Central memory CD8-positive, alpha-beta T cell (primary cell): ENCODE measurements at regions not wholly inside any gene's neighbourhood (a gene's known extent, or its start where the extent isn't known, plus 50 kb on each side); places are given as distances from the start of the nearest gene placed in this dataset.

ENCODE experiments used
- ATAC-seq: fragments of 150-1000 bp; cut with Tn5 transposase; replicated peaks from 2 replicates; pipeline ENCODE4 v1.10.0; 2022; ENCODE audit warnings: mild to moderate bottlenecking, moderate FRiP score, moderate number of reproducible peaks; ENCODE audit not compliant: poor library complexity, severe bottlenecking; ENCODE audit errors: extremely low read depth
- DNase-seq, 2 donors: peaks; one replicate each; pipeline ENCODE4 v3.0.0; 2021; ENCODE audit warnings: low spot score in 2 of 2
- H3K27ac Mint-ChIP-seq: one replicate; pipeline ENCODE4 v1.8.0; 2022; ENCODE audit warnings: low read depth, mild to moderate bottlenecking, moderate library complexity, mixed read lengths
- H3K27me3 Mint-ChIP-seq: one replicate; pipeline ENCODE4 v1.8.0; 2022; ENCODE audit warnings: mixed read lengths
- H3K36me3 Mint-ChIP-seq: one replicate; pipeline ENCODE4 v1.8.0; 2022; ENCODE audit warnings: mild to moderate bottlenecking, moderate library complexity, mixed read lengths; ENCODE audit not compliant: insufficient read depth
- H3K4me1 Mint-ChIP-seq: one replicate; pipeline ENCODE4 v1.8.0; 2022; ENCODE audit warnings: mixed read lengths
- H3K4me3 Mint-ChIP-seq: one replicate; pipeline ENCODE4 v1.8.0; 2022; ENCODE audit warnings: mild to moderate bottlenecking, moderate library complexity, mixed read lengths
- H3K9me3 Mint-ChIP-seq: one replicate; pipeline ENCODE4 v1.8.0; 2022; ENCODE audit warnings: mixed read lengths

GRCh38 chr16:8346294-8346693, 244.0 kb downstream of the TMEM114 start:
- H3K36me3 Mint-ChIP-seq: no peaks in the 10 kb centered on the region
- DNase-seq: no peak

GRCh38 chr16:8342276-8342675, 248.0 kb downstream of the TMEM114 start:
- Mint-ChIP-seq H3K27ac (no peak overlapping the region), H3K27me3 (no peaks in the 10 kb centered on the region), H3K36me3 (no peaks in the 10 kb centered on the region), H3K4me3 (no peak overlapping the region), H3K9me3 (peaks cover 29% of the 10 kb centered on the region), H3K4me1 (no peaks in the 10 kb centered on the region)
- DNase-seq: no peak
- no peak for ATAC-seq

More at GRCh38 chr16:8346294-8346693, 244.0 kb downstream of the TMEM114 start:
- peaks cover 35% of the 10 kb centered on the region for H3K9me3 Mint-ChIP-seq
- H3K4me3 Mint-ChIP-seq: no peak overlapping the region
- no peaks in the 10 kb centered on the region for H3K27me3 Mint-ChIP-seq
- no peak overlapping the region for H3K27ac Mint-ChIP-seq
- ATAC-seq: no peak
- H3K4me1 Mint-ChIP-seq: no peaks in the 10 kb centered on the region

- Mint-ChIP-seq H3K36me3 (peaks cover 4% of the 10 kb centered on the region), H3K4me3 (no peak overlapping the region)
- no peak for ATAC-seq
Observed at GRCh38 chr16:8330761-8331160, 259.6 kb downstream of the TMEM114 start.

GRCh38 chr16:8326232-8326631, 264.1 kb downstream of the TMEM114 start:
- no peak overlapping the region for H3K27ac Mint-ChIP-seq
- H3K4me1 Mint-ChIP-seq: no peaks in the 10 kb centered on the region
- no peak for DNase-seq
- H3K27me3 Mint-ChIP-seq: no peaks in the 10 kb centered on the region
- H3K9me3 Mint-ChIP-seq: peaks cover 17% of the 10 kb centered on the region
- ATAC-seq: no peak
- no peak overlapping the region for H3K4me3 Mint-ChIP-seq
- no peaks in the 10 kb centered on the region for H3K36me3 Mint-ChIP-seq

More at GRCh38 chr16:8330761-8331160, 259.6 kb downstream of the TMEM114 start:
- Mint-ChIP-seq H3K27ac (no peak overlapping the region), H3K9me3 (peaks cover 24% of the 10 kb centered on the region), H3K4me1 (no peaks in the 10 kb centered on the region), H3K27me3 (no peaks in the 10 kb centered on the region)
- no peak for DNase-seq

GRCh38 chr16:8323153-8323552, 267.2 kb downstream of the TMEM114 start:
- DNase-seq (no peak), ATAC-seq (no peak)
- H3K9me3 Mint-ChIP-seq: peaks cover 23% of the 10 kb centered on the region
- H3K4me1 Mint-ChIP-seq: no peaks in the 10 kb centered on the region
- H3K27me3 Mint-ChIP-seq: no peaks in the 10 kb centered on the region
- no peak overlapping the region for H3K27ac Mint-ChIP-seq
- H3K4me3 Mint-ChIP-seq: no peak overlapping the region
- H3K36me3 Mint-ChIP-seq: no peaks in the 10 kb centered on the region

GRCh38 chr16:8320131-8320530, 270.2 kb downstream of the TMEM114 start:
- no peak for ATAC-seq
- Mint-ChIP-seq H3K4me1 (no peaks in the 10 kb centered on the region), H3K27me3 (no peaks in the 10 kb centered on the region), H3K27ac (no peak overlapping the region), H3K9me3 (peaks cover 17% of the 10 kb centered on the region), H3K4me3 (no peak overlapping the region), H3K36me3 (no peaks in the 10 kb centered on the region)
- DNase-seq: no peak

- Mint-ChIP-seq H3K27ac (no peak overlapping the region), H3K9me3 (peaks cover 21% of the 10 kb centered on the region), H3K27me3 (no peaks in the 10 kb centered on the region), H3K36me3 (no peaks in the 10 kb centered on the region), H3K4me3 (no peak overlapping the region), H3K4me1 (no peaks in the 10 kb centered on the region)
- no peak for ATAC-seq
- no peak for DNase-seq
Observed at GRCh38 chr16:8310816-8311215, 279.5 kb downstream of the TMEM114 start.

- H3K27ac Mint-ChIP-seq: no peak overlapping the region
- H3K27me3 Mint-ChIP-seq: no peaks in the 10 kb centered on the region
- no peaks in the 10 kb centered on the region for H3K4me1 Mint-ChIP-seq
- peaks cover 21% of the 10 kb centered on the region for H3K9me3 Mint-ChIP-seq
- H3K4me3 Mint-ChIP-seq: no peak overlapping the region
- ATAC-seq: no peak
- no peaks in the 10 kb centered on the region for H3K36me3 Mint-ChIP-seq
- no peak for DNase-seq
Observed at GRCh38 chr16:8310323-8310722, 280.0 kb downstream of the TMEM114 start.

GRCh38 chr16:8305201-8305600, 285.1 kb downstream of the TMEM114 start:
- no peak overlapping the region for H3K27ac Mint-ChIP-seq
- ATAC-seq (no peak), DNase-seq (no peak)
- H3K27me3 Mint-ChIP-seq: no peaks in the 10 kb centered on the region
- H3K4me3 Mint-ChIP-seq: no peak overlapping the region
- peaks cover 26% of the 10 kb centered on the region for H3K9me3 Mint-ChIP-seq
- no peaks in the 10 kb centered on the region for H3K36me3 Mint-ChIP-seq
- no peaks in the 10 kb centered on the region for H3K4me1 Mint-ChIP-seq

- Mint-ChIP-seq H3K4me1 (no peaks in the 10 kb centered on the region), H3K27me3 (no peaks in the 10 kb centered on the region), H3K9me3 (peaks cover 11% of the 10 kb centered on the region), H3K4me3 (no peak overlapping the region), H3K27ac (no peak overlapping the region), H3K36me3 (no peaks in the 10 kb centered on the region)
- ATAC-seq (no peak), DNase-seq (no peak)
Observed at GRCh38 chr16:8299635-8300034, 290.7 kb downstream of the TMEM114 start.

GRCh38 chr16:8295513-8296237, 294.6 kb downstream of the TMEM114 start:
- H3K27ac Mint-ChIP-seq: no peak overlapping the region
- H3K9me3 Mint-ChIP-seq: no peaks in the 10 kb centered on the region
- no peaks in the 10 kb centered on the region for H3K36me3 Mint-ChIP-seq
- H3K27me3 Mint-ChIP-seq: no peaks in the 10 kb centered on the region
- no peak for ATAC-seq
- no peaks in the 10 kb centered on the region for H3K4me1 Mint-ChIP-seq
- no peak for DNase-seq
- H3K4me3 Mint-ChIP-seq: no peak overlapping the region

GRCh38 chr16:8293413-8293812, 296.9 kb downstream of the TMEM114 start:
- no peak for ATAC-seq
- Mint-ChIP-seq H3K27me3 (no peaks in the 10 kb centered on the region), H3K4me3 (no peak overlapping the region), H3K27ac (no peak overlapping the region), H3K4me1 (no peaks in the 10 kb centered on the region), H3K9me3 (no peaks in the 10 kb centered on the region), H3K36me3 (no peaks in the 10 kb centered on the region)
- DNase-seq: no peak

- Mint-ChIP-seq H3K9me3 (no peaks in the 10 kb centered on the region), H3K36me3 (no peaks in the 10 kb centered on the region), H3K27me3 (no peaks in the 10 kb centered on the region), H3K4me1 (no peaks in the 10 kb centered on the region), H3K4me3 (no peak overlapping the region), H3K27ac (no peak overlapping the region)
- ATAC-seq: no peak
- no peak for DNase-seq
Observed at GRCh38 chr16:8292271-8292670, 298.0 kb downstream of the TMEM114 start.
